HK-2 (cell line): ENCODE measurements at regions not wholly inside any gene's neighbourhood (a gene's known extent, or its start where the extent isn't known, plus 50 kb on each side); places are given as distances from the start of the nearest gene placed in this dataset.
"Not testable (repeated sequence)": the region's sequence is repeated elsewhere in the genome, so short reads cannot be mapped to it uniquely, and the experiment has no call there.

Experiments
- DNase-seq: peaks from one replicate; pipeline ENCODE4 v3.0.0-alpha.2; 2018; ENCODE audit not compliant: unreplicated experiment

DNA sequence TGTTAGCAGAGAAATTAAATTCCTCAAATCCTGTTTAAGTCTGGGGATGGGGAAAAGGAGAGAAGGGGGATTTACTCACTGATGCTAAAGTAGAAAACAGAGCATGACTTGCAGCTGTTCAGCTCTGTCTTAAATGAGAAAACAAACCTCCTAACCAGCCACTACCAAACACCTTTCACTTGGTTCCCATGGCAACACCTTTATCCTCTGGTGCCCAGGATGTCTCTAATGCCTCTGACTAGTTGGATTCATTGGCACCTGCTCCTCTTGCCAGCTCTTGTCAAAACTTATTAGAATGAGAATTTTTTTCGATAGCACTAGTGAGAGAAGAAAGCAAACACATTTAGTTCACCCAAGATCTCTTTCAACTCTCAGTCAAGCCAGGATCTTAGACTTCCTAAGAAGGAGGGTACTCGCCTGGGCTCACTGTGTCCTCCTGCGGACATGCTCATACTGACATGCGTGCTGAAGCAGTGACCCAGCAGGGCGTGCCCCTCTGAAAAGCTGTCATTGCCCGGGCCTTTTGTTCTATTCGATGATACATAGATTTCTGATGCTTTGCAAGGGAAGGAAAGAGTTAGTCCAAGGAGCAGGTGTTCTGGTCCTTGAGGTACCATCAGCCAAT, 656.0 kb upstream of the CELF4 start:
- no peak for DNase-seq

DNA sequence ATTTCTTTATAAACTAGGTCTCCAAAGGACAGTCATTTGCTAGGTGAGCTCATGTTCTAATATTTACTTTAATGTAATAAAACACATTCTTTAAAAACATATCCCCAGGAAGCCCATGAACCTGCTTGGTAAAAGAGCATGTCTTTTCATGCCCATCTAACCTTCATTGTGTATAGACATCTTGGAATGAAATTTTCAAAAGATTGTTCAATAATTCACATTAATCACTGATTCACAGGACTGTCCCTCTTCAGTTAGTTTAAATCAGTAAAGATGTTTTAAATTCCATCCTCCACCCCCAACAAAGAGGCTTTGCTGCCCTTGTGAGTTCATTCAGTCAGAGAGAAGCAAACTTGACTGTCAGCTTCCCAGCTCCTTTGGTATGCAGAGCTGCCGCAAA, 633.4 kb upstream of the CELF4 start:
- DNase-seq: no peak

DNA sequence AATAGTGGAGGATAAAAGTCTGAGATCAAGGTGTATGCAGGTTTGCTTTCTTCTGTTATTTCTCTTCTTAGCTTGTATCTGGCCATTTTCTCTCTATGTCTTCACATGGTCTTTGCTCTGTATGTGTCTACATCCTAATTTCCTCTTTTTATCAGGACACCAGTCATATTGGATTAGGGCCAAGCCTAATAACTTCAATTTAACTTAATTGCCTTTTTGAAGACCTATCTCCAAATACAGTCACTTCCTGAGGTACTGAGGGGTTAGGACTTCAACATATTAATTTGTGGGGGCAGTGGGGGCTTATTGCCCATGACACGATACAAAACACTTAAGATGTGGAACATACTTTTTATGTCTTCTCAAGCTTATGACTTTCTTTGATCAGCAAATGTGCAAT, 632.9 kb upstream of the CELF4 start:
- DNase-seq: no peak

DNA sequence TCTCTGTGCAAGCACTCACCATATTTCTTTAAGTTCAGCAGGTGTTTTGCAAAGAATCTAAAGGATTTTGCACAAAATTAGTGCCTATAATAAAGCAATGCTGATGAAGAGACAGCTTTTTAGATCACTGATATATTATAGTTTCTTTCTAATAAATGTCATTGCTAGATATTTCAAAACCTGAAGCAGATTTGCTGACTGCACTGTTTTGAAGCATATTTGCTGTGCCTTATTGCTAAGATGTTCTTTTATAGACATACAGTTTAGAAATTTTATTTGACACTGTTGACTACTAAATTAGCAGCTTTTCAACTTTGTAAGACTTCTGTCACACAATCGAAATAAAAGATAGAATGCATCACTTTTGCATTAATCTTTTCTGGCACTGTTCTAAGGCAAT, 620.9 kb upstream of the CELF4 start:
- no peak for DNase-seq

DNA sequence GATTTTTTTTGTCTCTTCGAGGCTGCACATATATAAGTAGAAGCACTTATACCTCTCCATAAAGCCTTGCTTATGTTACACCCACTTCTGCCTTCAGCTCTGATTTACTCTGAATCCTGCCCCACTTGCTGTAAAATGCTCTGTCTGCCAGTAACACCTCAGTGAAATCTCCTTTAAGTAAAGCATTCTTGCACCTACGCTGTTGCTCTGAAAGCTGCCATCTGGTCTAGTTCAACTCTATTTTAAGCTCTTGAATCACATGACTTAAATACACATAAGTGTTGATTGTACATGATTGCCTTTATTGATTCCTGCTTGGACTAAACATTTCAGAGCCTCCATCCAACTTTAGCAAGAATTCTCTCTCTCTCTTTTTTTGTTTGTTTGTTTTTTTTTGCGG, 609.0 kb upstream of the CELF4 start:
- no peak for DNase-seq

DNA sequence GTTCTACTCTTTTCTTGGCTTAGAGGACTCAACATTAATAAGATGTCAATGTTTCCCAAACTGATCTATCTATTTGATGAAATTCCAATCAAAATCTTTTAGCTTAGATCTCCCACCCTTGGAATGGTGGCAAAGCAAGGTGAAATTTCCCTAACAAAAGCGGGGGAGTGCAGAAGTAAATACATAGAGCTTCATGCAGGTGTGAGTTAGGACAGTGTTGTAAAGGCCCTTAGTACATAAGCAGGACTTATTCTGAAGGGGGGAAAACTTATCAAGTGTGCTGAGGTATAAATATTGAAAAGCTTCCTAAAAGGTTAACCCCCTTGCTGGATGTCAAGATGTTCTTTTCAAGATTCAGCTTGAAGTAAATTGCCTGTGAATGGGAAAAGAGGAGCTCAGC, 608.6 kb upstream of the CELF4 start:
- DNase-seq: no peak

DNA sequence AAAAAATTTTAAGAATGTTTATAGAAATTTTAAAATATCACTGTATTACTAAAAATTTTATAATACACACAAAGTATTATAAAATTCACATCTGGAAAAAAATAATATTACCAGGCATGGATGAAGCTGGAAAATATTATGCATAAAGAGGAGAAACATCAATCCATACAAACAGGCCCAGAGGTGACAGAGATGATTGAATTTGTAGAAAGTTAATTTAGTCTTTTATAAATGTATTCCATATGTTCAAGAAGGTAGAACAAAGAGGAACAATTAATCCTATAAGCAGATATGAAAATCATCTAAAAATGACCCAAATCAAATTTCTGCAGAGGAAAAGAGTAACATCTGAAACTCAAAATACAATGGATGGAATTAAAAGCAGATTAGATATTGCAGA, 605.2 kb upstream of the CELF4 start:
- no peak for DNase-seq

DNA sequence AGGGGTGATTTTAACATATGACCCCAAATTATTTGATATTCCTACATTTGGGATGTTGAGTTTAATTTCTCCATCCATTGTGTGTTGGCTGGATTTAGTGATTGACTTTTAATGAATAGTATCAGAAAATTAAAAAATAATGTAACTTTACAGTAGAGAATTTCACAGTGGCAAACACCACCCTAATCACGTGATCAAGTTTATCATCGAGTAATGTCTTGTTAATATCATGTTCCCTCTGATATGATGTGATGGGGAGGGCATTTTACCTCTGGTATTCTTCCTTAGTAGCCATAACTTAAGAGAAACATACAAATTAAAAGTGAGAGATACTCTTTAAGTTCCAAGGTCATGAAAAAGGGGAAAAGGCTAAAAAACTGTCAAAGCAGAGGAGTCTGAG, 602.0 kb upstream of the CELF4 start:
- DNase-seq: no peak

DNA sequence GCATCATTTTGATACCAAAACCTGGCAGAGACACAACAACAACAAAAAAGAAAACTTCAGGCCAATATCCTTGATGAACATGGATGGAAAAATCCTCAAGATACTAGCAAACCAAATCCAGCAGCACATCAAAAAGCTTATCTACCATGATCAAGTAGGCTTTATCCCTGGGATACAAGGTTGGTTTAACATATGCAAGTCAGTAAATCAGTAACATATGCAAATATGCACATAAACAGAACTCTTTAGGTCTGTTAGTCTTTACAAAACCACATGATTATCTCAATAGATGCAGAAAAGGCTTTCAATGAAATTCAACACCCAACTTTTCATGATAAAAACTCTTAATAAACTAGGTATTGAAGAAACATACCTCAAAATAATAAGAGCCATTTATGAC, 587.5 kb upstream of the CELF4 start:
- DNase-seq: not testable (repeated sequence)

DNA sequence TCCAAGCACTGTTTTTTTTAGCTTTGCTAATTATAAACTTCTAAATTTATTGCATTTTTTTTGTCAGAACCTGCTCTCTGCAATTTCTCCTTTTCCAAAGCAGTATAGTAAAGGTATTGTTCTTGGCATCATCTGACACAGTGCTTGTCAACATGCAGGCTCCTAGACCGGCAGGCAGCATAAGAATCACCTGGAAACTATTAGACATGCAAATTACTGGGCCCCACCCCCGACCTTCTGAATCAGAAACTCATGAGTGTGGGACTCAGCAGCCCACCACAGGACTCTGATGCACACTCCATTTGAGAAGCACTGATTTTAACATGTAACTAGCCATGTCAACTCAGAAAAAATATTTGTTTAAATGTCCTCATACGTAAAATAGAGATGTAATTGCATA, 551.1 kb upstream of the CELF4 start:
- no peak for DNase-seq

DNA sequence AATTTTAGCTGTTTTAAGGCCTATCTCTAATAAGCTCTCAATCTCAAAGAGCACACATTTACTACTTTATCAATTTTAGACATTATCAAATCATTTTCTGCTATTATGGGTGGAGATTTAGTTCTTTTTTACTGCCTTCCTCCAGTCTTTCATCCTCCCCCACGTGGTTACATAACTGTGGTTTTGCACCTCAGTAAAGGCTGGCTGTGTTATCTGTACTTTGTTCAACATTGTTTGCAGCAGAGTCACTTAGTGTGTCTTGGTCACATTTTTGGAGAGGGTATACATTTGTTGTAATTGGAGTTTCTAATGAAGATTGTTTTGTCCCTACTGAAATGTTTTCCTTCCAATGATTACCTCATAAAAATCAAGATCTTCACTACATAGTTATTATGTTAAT, 549.6 kb upstream of the CELF4 start:
- peak; percentile 2 for DNase-seq

DNA sequence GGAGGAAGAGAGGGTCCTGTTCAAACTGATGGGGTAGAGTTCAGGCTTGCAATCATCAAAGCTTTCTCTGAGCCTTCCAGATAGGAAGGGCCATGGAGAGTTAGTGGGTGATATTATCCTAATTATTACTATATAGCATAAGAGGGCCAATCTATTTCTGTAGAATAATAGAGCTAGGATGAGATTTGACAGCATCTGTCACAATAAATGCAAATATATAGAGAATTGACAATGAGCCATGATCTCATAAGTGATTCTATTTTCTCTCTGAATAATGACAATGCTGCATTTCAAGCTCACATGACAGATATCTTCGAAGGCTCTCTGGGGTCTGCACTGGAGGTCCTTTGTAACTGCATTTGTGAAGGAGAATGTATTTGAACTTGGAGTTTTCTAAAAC, 521.9 kb upstream of the CELF4 start:
- DNase-seq: no peak

DNA sequence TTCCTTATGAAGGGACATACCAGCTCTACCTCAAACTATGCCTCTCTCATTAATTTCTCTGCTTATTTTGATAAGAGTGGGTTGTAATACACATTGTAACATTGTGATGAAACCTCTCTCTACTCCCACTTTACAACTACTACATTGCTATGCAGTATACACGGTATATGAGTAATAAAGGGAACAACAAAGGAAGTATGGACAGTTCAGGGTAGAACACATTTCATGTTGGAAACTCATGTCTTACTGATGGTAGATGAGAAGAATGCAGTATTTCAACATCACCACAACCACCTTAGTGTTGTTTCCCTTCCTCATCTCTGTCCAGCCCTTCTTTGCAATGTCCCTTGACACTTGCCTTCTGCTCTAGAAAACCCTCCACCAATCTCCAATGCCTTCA, 515.9 kb upstream of the CELF4 start:
- DNase-seq: no peak

DNA sequence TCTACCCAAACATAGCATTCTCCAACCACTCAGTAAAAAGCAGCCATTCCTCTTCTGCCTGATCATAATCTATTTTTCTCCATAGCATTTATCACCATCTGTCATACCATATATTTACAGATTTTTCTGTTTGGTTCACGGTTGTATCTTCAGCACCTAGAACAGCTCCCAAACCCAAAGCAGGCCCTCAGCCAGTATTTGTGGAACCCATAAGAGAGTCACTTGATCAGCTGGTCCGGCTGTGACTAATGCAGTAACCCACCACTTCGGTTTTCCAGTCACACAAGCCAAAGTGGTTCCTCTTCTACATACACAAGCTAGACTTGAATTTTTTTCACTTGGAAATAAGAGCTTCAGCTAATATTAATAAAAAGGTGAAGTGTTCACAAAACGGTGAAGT, 511.6 kb upstream of the CELF4 start:
- DNase-seq: peak; percentile 2

DNA sequence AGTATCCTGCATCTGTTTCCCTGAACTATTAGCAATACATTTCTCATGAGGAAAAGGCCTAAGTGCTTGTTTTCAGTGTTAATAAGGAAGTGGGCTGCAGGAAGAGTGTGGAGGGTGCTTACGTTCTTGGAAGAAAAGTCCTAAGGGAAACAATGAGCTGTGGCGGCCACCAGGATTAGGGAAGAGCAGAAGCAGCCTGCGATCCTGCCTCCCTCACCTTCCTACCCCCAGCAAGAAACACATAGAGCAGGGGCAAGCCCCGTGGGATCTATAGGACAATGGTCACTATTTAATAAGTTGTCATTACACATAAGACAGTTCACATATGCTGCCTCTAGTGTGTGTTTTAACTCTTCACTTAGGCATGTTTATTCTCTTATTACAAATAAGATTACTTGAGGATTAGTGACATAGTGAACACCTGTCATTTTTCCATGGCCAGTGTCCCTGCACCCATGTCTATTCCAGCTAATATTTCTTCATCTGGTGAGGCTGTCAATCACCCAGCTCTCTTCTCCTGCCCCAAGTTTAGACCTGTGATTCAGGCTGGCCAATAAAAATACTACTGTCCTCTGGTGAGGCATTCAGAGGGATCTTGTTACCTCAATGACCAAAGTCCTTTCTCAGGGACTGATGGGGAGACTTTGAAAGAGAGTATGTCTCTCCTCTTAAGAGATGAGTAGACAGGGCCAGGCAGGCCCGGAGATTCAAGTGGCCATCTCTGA, 510.9 kb upstream of the CELF4 start:
- DNase-seq: no peak

DNA sequence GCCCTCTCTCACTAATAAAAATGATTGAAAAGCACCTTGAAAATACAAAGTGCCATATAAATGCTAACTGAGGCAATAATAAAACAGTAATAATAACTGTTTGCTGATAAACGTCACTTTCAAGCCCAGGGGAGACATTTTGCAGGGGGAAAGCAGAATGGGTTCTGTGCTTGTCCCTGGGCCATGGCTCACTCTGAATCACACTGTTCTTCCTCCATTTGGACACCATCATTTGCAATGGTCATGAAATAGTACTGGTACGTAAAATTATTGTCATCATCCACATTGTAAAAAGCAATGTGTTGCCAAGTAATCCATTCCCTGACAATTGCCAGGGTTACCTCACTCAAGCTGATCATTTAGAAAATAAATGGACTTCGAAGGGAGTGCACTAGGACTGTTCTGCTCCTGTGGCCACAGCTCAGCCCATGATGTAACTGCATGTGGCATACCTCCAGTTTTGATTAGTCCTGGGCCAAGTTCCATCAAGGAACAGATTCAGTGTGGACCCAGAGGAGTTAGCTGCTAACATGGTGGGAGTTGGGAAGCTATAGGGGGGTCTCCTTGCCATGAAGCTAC, 508.8 kb upstream of the CELF4 start:
- DNase-seq: no peak

DNA sequence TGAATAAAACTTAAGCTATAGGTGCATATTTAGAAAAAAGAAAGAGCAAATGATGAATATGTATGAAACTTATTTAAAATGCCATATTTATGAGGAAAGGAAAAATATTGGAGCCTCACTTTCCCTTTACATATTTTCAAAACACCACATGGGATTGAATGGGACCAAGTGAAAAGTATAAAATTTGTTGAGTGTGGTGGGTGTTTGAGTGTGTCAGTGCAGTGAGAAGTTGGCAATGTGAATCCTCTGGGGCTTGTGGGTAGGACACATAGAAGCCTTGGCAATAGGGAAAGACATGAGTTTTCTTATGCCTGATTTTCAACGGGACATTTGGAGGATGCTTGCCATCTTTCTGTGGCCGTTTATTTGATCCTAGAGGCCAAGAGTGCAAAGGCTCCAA, 502.2 kb upstream of the CELF4 start:
- no peak for DNase-seq

DNA sequence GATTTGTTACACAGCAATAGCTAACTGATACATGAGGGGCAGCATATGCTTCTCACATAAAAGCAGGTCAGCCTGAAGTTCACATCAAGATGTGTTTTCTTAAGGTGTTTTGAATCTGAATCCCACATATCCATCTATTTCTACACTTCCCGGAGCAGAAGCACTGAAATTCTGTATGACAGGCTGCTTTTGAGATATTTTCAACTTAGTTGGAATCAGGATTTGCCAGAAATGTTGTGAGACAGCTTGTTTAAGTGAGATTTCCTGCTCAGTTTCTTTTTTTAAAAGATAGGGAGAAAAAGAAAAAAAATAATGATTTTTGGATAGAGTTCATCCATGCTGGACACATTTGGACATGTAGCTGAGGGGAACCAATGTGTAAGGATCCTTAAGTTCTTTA, 501.5 kb upstream of the CELF4 start:
- DNase-seq: no peak

DNA sequence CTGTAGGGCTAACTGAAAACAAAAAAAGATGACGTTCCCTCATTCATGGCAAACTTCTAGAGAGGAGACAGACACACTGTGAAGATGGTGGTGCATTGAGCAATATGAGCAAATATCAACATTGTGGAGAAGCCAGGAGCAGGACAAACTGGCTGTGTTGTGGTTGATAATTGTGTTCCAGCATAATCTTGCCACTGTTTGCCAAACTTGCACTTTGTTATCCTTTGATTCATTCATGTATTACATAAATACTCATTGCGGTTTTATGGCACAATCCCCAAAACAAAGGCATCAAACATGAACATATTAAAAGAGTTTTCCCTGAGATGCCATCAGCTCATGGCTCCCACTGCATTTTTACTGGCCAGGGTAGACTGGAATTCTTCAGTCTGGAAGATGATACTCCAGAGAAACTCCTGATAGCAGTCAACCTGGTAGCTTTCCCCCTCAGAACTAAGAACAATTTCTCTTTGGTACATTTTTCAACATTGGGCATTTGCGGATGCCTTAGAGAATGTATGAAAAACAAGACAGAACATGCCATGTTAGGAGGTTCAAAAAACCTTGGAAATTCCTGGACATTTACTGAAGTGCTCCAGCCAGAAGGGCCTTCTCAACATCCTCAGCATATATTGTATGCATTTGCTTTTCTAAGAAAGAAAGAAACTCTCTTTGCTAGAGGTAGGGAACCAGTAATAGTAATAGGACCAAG, 487.4 kb upstream of the CELF4 start:
- DNase-seq: no peak

DNA sequence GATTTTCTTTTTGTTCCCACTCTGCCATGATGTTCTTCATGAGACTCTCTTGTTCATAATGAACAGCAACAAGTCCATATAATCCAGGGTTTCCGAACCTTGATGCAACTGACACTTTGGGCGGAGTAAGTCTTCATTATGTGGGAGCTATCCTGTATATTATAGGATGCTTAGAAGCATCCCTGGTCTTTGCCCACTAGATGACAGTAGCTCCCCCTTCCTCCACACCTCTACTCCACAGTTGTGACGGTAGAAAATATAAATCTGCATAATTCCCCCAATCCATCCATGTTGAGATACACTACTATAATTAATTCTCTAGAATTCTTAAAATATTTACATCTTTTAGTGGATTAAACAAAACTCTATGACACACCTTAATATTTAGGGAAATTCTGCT, 482.2 kb upstream of the CELF4 start:
- DNase-seq: no peak

DNA sequence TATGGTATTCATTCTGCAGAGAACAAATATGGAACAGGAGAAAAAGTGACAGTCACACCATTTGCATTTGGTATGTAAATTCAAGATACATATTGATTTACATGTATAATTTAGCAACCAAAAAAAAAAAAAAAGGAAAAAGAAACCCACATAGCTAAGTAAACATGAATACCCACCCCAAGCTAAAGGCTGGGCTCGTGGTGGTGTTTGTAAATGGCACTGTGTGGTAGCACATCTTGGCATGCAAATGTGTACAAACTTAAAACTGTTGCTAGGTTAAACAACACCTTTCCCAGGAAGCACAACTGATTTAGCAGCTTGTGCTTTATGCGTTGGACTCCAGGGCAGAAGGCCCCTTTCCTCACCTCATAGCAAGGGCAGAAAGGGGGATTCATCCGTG, 481.1 kb upstream of the CELF4 start:
- DNase-seq: no peak

DNA sequence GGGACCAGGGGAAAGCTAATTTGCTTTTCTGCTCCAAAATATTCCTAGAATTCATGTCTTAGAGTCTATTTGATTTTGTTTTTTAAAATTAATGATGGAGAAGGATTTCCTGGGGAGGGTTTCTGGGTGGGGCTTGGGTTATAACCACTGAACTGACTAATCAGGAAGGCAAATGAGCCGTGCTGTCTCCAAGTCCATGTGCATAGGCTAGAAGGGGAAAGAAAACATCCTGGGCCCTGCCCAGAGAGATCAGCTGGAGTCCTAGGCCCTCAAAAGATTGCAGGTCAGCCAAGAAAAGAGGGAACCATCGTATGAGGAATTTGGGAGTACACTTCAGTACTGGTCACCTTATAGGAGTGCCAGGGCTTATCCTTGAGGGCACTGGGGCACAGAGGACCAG, 480.2 kb upstream of the CELF4 start:
- DNase-seq: no peak
